AG09319 (cell line): ENCODE measurements at regions not wholly inside any gene's neighbourhood (a gene's known extent, or its start where the extent isn't known, plus 50 kb on each side); places are given as distances from the start of the nearest gene placed in this dataset.

ENCODE experiments used
- DNase-seq: peaks from one replicate; pipeline ENCODE4 v3.0.0-alpha.2; 2010; ENCODE audit warnings: low read depth; ENCODE audit errors: extremely low read depth
- TF ChIP-seq, protein P1 (sequence below): IDR thresholded peaks from 2 replicates; pipeline ENCODE4 v1.5.1; 2011; ENCODE audit warnings: low read depth, mild to moderate bottlenecking, inconsistent platforms, low read length, moderate library complexity

DNA sequence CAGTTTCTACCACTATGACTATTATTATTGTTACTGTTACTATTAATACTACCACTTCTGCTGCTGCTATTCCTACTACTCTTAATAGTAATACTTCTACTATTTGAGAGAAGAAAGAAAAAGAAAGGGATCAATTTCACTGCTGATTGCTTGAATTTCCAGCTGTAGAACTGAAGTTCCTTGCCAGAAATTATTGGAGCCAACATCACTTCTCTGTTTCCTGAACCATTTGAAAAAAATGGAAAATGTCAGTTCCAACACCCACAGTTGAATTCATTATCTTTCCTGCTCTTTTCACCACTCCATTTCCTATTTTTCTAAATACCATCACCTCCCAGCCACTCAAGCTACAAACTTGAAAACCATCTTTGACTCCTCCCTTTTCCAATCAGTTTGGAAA, 54.1 kb upstream of the PIK3C2G start:
- TF ChIP-seq, protein P1, sequence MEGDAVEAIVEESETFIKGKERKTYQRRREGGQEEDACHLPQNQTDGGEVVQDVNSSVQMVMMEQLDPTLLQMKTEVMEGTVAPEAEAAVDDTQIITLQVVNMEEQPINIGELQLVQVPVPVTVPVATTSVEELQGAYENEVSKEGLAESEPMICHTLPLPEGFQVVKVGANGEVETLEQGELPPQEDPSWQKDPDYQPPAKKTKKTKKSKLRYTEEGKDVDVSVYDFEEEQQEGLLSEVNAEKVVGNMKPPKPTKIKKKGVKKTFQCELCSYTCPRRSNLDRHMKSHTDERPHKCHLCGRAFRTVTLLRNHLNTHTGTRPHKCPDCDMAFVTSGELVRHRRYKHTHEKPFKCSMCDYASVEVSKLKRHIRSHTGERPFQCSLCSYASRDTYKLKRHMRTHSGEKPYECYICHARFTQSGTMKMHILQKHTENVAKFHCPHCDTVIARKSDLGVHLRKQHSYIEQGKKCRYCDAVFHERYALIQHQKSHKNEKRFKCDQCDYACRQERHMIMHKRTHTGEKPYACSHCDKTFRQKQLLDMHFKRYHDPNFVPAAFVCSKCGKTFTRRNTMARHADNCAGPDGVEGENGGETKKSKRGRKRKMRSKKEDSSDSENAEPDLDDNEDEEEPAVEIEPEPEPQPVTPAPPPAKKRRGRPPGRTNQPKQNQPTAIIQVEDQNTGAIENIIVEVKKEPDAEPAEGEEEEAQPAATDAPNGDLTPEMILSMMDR = no peak

DNA sequence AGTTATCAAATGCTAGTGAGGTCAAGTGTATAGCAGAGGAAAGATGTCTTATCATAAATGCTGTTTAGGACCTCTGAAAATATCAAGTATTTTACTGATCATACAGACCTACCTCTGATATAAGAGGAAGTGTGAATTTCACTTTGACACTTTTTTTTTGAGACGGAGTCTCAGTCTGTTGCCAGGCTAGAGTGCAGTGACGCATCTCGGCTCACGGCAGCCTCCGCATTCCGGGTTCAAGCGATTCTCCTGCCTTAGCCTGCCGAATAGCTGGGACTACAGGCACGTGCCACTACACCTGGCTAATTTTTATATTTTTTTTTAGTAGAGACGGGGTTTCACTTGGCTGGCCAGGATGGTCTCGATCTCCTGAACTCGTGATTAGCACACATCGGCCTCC, 55.1 kb upstream of the PIK3C2G start:
- DNase-seq = no peak
- TF ChIP-seq, protein P1 = no peak

More for the DNA sequence above, 54.1 kb upstream of the PIK3C2G start:
- DNase-seq = no peak

DNA sequence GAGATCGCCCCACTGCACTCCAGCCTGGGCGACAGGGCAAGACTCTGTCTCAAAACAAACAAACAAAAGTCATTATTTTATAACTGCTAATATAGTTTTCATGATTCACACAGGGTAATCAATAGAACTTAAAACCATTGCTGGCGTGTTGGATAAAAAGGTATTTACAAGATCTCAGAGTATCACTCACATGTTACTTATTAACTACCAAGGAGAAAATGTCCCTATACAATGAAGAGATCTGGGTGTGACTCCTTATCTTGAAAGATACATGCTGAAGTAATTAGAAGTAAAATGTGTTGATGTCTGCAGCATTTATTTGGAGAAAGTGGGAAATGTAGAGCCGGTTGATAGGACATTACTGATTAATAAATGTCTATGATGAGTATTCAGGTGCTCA, 57.3 kb upstream of the PIK3C2G start:
- DNase-seq = no peak
- TF ChIP-seq, protein P1 = no peak

DNA sequence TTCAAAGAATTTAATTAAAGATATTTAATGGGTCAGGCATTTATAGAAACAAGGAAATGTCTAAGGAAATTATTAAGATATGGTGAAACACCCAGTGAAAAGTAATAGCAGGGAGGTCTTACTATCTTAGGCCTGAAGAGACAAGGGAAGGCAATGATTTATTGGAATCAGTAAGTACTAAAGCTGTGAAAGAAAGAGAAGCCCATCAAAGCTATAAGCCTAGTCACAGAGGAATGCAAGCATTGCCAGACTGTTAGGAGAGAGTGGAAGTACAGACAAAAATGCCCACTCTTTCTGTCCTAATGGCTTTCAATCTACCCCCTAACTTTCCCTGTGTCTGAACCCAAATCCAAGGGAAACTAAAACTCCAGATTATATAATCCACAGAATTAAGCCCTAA, 69.2 kb upstream of the PIK3C2G start:
- TF ChIP-seq, protein P1 = no peak
- no peak for DNase-seq

DNA sequence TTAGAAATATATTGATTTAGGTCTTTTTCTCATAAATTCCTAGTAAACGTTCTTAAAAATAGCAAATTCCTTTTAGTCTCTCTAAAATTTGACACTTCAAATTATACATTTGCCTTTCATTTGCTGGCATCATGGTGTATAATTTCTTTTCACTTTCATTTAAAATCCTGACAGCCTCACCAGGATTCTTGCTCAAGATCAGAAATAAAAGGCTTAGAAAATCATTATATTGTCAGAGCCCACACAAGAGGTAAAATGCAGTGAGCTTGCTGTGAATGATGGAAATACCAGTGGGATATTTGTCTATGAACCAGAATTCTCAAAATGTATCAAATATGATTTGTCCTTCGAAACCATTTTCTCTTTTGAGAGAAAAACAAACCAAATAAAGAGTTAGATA, 78.2 kb upstream of the PIK3C2G start:
- DNase-seq = no peak
- TF ChIP-seq, protein P1 = no peak

DNA sequence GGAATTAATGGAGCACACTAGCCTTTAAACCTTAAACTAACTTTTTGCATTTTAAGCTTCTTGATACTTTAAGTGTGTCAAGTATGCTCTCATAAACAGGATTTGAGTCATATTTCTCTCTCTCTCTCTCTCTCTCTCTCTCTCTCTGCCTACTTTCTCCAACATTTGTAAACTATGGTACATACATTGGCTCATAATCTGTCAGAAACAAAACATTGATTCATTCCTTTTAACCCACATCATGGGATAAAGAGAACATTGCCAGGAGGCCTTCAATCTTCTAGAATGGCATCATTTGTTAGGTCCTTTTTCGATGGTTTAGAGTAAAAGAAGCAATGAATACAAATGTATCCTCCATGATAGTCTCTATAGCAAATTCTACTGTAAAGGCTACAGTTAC, 81.6 kb upstream of the RERGL start:
- TF ChIP-seq, protein P1 = no peak
- no peak for DNase-seq

DNA sequence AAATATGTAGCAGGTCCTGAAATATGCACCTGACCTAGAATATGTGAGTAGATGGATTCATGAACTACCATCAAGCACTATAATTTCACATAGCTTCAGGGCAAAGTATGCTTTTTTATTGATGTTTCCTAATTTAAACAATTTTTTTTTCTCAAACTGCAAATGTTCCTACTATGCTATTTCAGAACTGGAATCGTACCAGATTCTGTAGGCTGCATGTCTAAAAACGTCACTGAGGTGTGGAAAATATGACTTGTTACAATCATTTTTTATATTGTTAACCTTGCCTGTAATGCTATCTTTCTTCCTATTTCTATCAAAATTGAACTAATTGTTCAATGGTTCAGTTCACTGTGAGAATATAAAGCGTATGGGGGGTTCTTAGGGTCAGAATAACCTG, 78.0 kb upstream of the RERGL start:
- no peak for DNase-seq
- TF ChIP-seq, protein P1 = no peak

DNA sequence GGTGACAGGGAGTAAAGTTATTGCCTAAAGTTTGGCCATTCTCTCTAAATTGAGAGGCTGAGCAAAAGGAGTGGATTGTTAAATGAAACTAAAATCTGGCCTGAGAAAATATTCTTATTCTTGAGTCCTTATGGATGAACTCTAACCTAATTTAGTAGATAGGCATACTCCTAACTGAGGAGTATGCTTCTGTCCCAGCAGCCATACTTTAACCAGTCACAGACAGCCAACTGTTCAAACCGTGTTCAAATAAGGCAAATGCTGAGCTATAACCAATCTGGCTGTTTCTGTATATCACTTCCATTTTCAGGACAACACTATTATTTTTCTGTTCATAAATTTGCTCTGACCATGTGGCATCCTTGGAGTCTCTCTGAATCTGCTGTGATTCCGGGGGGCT, 75.9 kb upstream of the RERGL start:
- no peak for DNase-seq
- TF ChIP-seq, protein P1 = no peak
